Activated T-helper 17 cell treated with anti-CD3 and anti-CD28 coated beads, Interleukin-2, amount 50 U/mL, for 72 hours (primary cell): ENCODE measurements at regions not wholly inside any gene's neighbourhood (a gene's known extent, or its start where the extent isn't known, plus 50 kb on each side); places are given as distances from the start of the nearest gene placed in this dataset.
"Not testable (repeated sequence)": the region's sequence is repeated elsewhere in the genome, so short reads cannot be mapped to it uniquely, and the experiment has no call there.

Experiments
- ATAC-seq: fragments of 150-1000 bp; cut with Tn5 transposase; replicated peaks from 2 replicates; pipeline ENCODE4 v1.10.0; 2021; ENCODE audit warnings: mild to moderate bottlenecking, moderate library complexity
- H3K27ac Mint-ChIP-seq: one replicate; pipeline ENCODE4 v1.8.0; 2022; ENCODE audit warnings: mixed read lengths
- H3K27me3 Mint-ChIP-seq: one replicate; pipeline ENCODE4 v1.8.0; 2022; ENCODE audit warnings: mixed read lengths
- H3K36me3 Mint-ChIP-seq: one replicate; pipeline ENCODE4 v1.8.0; 2022; ENCODE audit warnings: low read depth, mild to moderate bottlenecking, mixed read lengths
- H3K4me1 Mint-ChIP-seq: one replicate; pipeline ENCODE4 v1.8.0; 2022; ENCODE audit warnings: mixed read lengths
- H3K4me3 Mint-ChIP-seq: one replicate; pipeline ENCODE4 v1.8.0; 2022; ENCODE audit warnings: mild to moderate bottlenecking, mixed read lengths
- H3K9me3 Mint-ChIP-seq: one replicate; pipeline ENCODE4 v1.8.0; 2022; ENCODE audit warnings: mixed read lengths

GRCh38 chr5:15373151-15373550 is 126.8 kb upstream of the FBXL7 start:
- peaks cover 4% of the 10 kb centered on the region for H3K9me3 Mint-ChIP-seq
- H3K36me3 Mint-ChIP-seq, result no peaks in the 10 kb centered on the region
- ATAC-seq, result no peak
- no peaks in the 10 kb centered on the region for H3K4me1 Mint-ChIP-seq
- H3K4me3 Mint-ChIP-seq, result no peak overlapping the region
- H3K27me3 Mint-ChIP-seq, result no peaks in the 10 kb centered on the region
- H3K27ac Mint-ChIP-seq, result no peak overlapping the region

- Mint-ChIP-seq H3K4me1 (no peaks in the 10 kb centered on the region), H3K27me3 (no peaks in the 10 kb centered on the region), H3K9me3 (peaks cover 18% of the 10 kb centered on the region), H3K27ac (no peak overlapping the region), H3K36me3 (no peaks in the 10 kb centered on the region), H3K4me3 (no peak overlapping the region)
- ATAC-seq, result no peak
Observed at GRCh38 chr5:15371184-15371583, 128.8 kb upstream of the FBXL7 start.

GRCh38 chr5:15368835-15369234 is 131.1 kb upstream of the FBXL7 start:
- no peak for ATAC-seq
- H3K4me3 Mint-ChIP-seq, result no peak overlapping the region
- no peaks in the 10 kb centered on the region for H3K27me3 Mint-ChIP-seq
- peaks cover 18% of the 10 kb centered on the region for H3K9me3 Mint-ChIP-seq
- H3K27ac Mint-ChIP-seq, result no peak overlapping the region
- no peaks in the 10 kb centered on the region for H3K36me3 Mint-ChIP-seq
- no peaks in the 10 kb centered on the region for H3K4me1 Mint-ChIP-seq

- no peak for ATAC-seq
- no peak overlapping the region for H3K4me3 Mint-ChIP-seq
- no peaks in the 10 kb centered on the region for H3K4me1 Mint-ChIP-seq
- H3K36me3 Mint-ChIP-seq, result no peaks in the 10 kb centered on the region
- no peaks in the 10 kb centered on the region for H3K27me3 Mint-ChIP-seq
- H3K27ac Mint-ChIP-seq, result no peak overlapping the region
- peaks cover 17% of the 10 kb centered on the region for H3K9me3 Mint-ChIP-seq
Observed at GRCh38 chr5:15367489-15367888, 132.5 kb upstream of the FBXL7 start.

- no peak for ATAC-seq
- no peak overlapping the region for H3K4me3 Mint-ChIP-seq
- H3K27me3 Mint-ChIP-seq, result no peaks in the 10 kb centered on the region
- H3K9me3 Mint-ChIP-seq, result peaks cover 20% of the 10 kb centered on the region
- no peaks in the 10 kb centered on the region for H3K4me1 Mint-ChIP-seq
- no peaks in the 10 kb centered on the region for H3K36me3 Mint-ChIP-seq
- H3K27ac Mint-ChIP-seq, result no peak overlapping the region
Observed at GRCh38 chr5:15366676-15367391, 133.1 kb upstream of the FBXL7 start.

- H3K27ac Mint-ChIP-seq, result no peak overlapping the region
- H3K9me3 Mint-ChIP-seq, result peaks cover 20% of the 10 kb centered on the region
- no peaks in the 10 kb centered on the region for H3K27me3 Mint-ChIP-seq
- ATAC-seq, result no peak
- H3K36me3 Mint-ChIP-seq, result no peaks in the 10 kb centered on the region
- H3K4me3 Mint-ChIP-seq, result no peak overlapping the region
- no peaks in the 10 kb centered on the region for H3K4me1 Mint-ChIP-seq
Observed at GRCh38 chr5:15365070-15365469, 134.9 kb upstream of the FBXL7 start.

DNA sequence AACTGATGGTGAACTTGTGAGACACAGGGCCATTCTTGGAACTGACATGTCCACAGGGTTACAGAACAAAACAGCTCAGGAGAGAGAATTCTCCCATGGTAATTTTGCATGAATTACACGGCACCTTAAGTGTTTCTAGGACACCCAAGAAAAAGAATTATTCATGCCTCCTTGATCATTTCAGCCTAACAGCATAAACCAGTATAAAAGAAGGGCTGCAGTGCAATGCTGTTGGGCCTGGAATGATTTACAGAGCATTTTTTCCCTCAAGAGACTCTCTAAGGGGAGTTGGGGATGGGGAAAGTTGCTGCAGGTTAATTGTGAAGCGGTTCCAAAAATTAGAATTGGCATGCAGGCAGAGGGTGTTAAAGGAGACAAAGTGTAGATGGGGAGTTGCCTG is 136.4 kb upstream of the FBXL7 start:
- Mint-ChIP-seq H3K27ac (no peak overlapping the region), H3K27me3 (no peaks in the 10 kb centered on the region), H3K9me3 (peaks cover 23% of the 10 kb centered on the region), H3K4me1 (no peaks in the 10 kb centered on the region), H3K4me3 (no peak overlapping the region), H3K36me3 (no peaks in the 10 kb centered on the region)
- no peak for ATAC-seq

DNA sequence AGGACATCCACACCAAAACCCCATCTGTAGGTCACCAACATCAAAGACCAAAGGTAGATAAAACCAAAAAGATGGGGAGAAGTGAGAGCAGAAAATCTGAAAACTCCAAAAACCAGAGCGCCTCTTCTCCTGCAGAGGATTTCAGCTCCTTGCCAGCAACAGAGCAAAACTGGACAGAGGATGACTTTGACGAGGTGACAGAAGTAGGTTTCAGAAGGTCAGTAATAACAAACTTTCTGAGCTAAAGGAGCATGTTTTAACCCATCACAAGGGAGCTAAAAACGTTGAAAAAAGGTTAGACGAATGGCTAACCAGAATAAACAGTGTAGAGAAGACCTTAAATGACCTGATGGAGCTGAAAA is 142.9 kb upstream of the FBXL7 start:
- not testable (repeated sequence) for ATAC-seq, H3K4me3 Mint-ChIP-seq, H3K4me1 Mint-ChIP-seq, H3K27ac Mint-ChIP-seq, H3K27me3 Mint-ChIP-seq, H3K36me3 Mint-ChIP-seq
- peaks cover 13% of the 10 kb centered on the region for H3K9me3 Mint-ChIP-seq

- H3K9me3 Mint-ChIP-seq, result peaks cover 13% of the 10 kb centered on the region
- H3K27ac Mint-ChIP-seq, H3K4me3 Mint-ChIP-seq, H3K4me1 Mint-ChIP-seq, ATAC-seq, H3K36me3 Mint-ChIP-seq, H3K27me3 Mint-ChIP-seq: not testable (repeated sequence)
Observed at GRCh38 chr5:15356308-15357091, 143.5 kb upstream of the FBXL7 start.

DNA sequence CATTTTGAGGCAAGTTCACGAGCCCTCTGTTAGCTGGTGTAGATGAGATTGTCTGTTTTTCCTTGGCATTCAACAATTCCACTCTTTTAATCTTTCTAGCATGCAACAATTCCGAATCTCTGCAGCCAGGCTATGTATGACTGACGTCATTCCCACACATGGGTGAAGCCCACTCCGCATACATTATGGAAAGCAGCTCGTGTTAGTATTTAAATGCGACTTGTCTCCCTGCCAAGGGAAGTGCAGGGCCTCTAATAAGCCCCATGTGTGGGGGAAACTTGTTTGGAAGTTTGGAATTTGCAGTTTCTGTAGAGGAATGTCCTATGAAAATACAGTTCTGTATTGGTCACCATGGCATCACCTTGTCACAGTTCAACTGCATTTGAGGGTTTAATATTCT is 146.0 kb upstream of the FBXL7 start:
- H3K4me1 Mint-ChIP-seq, result no peaks in the 10 kb centered on the region
- H3K9me3 Mint-ChIP-seq, result peaks cover 12% of the 10 kb centered on the region
- ATAC-seq, result no peak
- H3K27me3 Mint-ChIP-seq, result no peaks in the 10 kb centered on the region
- H3K36me3 Mint-ChIP-seq, result no peaks in the 10 kb centered on the region
- H3K4me3 Mint-ChIP-seq, result no peak overlapping the region
- H3K27ac Mint-ChIP-seq, result no peak overlapping the region

DNA sequence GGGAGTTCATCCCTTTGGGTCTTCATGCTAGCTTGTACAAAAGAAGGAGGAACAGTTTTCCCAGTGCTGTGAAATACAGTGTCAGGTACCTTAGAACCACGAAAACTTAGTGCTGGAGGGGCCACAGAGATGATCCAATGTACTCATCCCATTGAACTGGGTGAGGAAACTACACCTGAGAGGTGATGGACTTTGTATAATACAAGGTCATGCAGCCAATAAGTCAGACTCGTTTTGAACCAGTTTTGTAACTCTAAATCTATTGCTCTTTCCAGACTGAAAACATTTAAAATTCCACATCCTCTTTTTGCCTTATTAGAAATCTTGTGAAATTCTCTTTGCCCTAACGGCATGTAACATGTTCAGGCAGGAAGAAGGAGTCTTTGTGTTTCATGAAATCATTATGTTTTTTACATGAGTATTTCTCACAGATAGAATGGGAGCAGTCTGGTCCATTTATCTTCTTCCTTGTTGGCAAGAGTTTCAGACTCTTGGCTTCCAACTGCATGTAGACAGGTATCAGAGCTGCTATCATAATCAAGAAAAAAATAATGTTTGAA is 146.8 kb upstream of the FBXL7 start:
- H3K27ac Mint-ChIP-seq, result no peak overlapping the region
- peaks cover 10% of the 10 kb centered on the region for H3K9me3 Mint-ChIP-seq
- H3K36me3 Mint-ChIP-seq, result no peaks in the 10 kb centered on the region
- no peaks in the 10 kb centered on the region for H3K4me1 Mint-ChIP-seq
- ATAC-seq, result no peak
- no peaks in the 10 kb centered on the region for H3K27me3 Mint-ChIP-seq
- no peak overlapping the region for H3K4me3 Mint-ChIP-seq

- no peaks in the 10 kb centered on the region for H3K4me1 Mint-ChIP-seq
- H3K9me3 Mint-ChIP-seq, result peaks cover 5% of the 10 kb centered on the region
- H3K36me3 Mint-ChIP-seq, result no peaks in the 10 kb centered on the region
- no peak overlapping the region for H3K4me3 Mint-ChIP-seq
- no peak for ATAC-seq
- H3K27me3 Mint-ChIP-seq, result no peaks in the 10 kb centered on the region
- no peak overlapping the region for H3K27ac Mint-ChIP-seq
Observed at GRCh38 chr5:15350614-15351013, 149.4 kb upstream of the FBXL7 start.

DNA sequence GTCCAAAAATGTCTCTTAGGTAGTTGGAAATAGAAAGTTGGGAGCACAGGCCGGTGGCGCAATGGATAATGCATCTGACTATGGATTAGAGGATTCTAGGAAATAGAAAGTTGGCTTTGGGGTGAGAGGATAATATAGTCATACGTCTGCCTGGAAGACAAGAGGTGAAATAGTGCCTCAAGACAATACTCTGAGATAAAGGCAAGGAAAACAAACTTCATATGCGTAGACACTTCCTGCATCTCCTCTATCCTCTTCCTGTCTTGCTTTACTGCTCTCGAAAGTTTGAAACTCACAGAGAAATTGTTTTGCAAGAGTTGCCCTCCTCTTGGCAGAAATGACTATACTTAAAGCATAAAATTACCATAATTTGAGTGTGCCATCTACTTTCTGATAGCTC is 153.2 kb upstream of the FBXL7 start:
- H3K27me3 Mint-ChIP-seq, result no peaks in the 10 kb centered on the region
- H3K9me3 Mint-ChIP-seq, result peaks cover 3% of the 10 kb centered on the region
- H3K27ac Mint-ChIP-seq, result no peak overlapping the region
- ATAC-seq, result no peak
- H3K4me3 Mint-ChIP-seq, result no peak overlapping the region
- H3K36me3 Mint-ChIP-seq, result no peaks in the 10 kb centered on the region
- H3K4me1 Mint-ChIP-seq, result no peaks in the 10 kb centered on the region

- H3K9me3 Mint-ChIP-seq, result peaks cover 3% of the 10 kb centered on the region
- no peak for ATAC-seq
- H3K36me3 Mint-ChIP-seq, result no peaks in the 10 kb centered on the region
- H3K4me3 Mint-ChIP-seq, result no peak overlapping the region
- no peaks in the 10 kb centered on the region for H3K4me1 Mint-ChIP-seq
- H3K27ac Mint-ChIP-seq, result no peak overlapping the region
- no peaks in the 10 kb centered on the region for H3K27me3 Mint-ChIP-seq
Observed at GRCh38 chr5:15344954-15345353, 155.0 kb upstream of the FBXL7 start.

GRCh38 chr5:15338546-15338945 is 161.4 kb upstream of the FBXL7 start:
- Mint-ChIP-seq H3K4me3 (no peak overlapping the region), H3K4me1 (no peaks in the 10 kb centered on the region), H3K27me3 (no peaks in the 10 kb centered on the region), H3K9me3 (peaks cover 8% of the 10 kb centered on the region), H3K27ac (no peak overlapping the region), H3K36me3 (no peaks in the 10 kb centered on the region)
- no peak for ATAC-seq
